ENCODE measurements at regions not wholly inside any gene's neighbourhood (a gene's known extent, or its start where the extent isn't known, plus 50 kb on each side); places are given as distances from the start of the nearest gene placed in this dataset.

DNA sequence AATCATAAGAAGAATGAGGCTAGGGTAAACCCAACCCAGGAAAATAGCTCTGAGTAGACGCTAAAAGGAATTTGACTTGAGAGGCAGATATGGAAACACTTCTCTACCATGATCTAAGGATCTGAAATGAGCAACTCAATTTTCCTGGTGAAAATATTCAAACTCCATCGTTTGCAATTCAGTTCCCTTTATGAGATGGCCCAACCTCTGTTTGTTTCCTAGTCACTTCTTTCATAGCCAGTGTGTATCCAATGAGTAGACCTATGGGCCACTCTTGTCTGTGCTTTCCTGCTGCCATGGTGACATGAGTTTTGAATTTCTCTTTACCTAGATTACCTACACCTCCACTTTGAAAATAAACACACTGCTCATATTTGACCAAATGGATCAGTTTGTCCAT lies 176.2 kb upstream of the GPRIN3 start:
- no peak for TF ChIP-seq POLR2A (IDR thresholded peaks at IDR 0.05; ENCODE audit: low read length)
- TF ChIP-seq GATA1 (IDR thresholded peaks at IDR 0.05; ENCODE audit: low read depth, low read length) = no peak

Measured in erythroblast (primary cell).